HL-60 (cell line): ENCODE measurements at regions not wholly inside any gene's neighbourhood (a gene's known extent, or its start where the extent isn't known, plus 50 kb on each side); places are given as distances from the start of the nearest gene placed in this dataset.
"Not testable (repeated sequence)": the region's sequence is repeated elsewhere in the genome, so short reads cannot be mapped to it uniquely, and the experiment has no call there.

Experiments
- DNase-seq, 2 experiments: peaks; one replicate each; pipeline ENCODE4 v3.0.0-alpha.2; 2010 to 2020; ENCODE audit warnings: low read depth in 1 of 2, low spot score in 1 of 2
- H3K27ac ChIP-seq: fragments of 250-450 bp; sonication (Bioruptor Pico); replicated peaks from 2 replicates; pipeline ENCODE4 v1.5.1; 2020; ENCODE audit warnings: mild to moderate bottlenecking, moderate library complexity
- H3K27me3 ChIP-seq: fragments of 250-450 bp; sonication (Bioruptor Pico); 2 replicates; pipeline ENCODE4 v1.5.1; 2021; ENCODE audit warnings: mild to moderate bottlenecking, moderate library complexity; ENCODE audit not compliant: insufficient read depth, poor library complexity, severe bottlenecking
- H3K4me3 ChIP-seq: replicated peaks from 2 replicates; pipeline ENCODE4 v1.5.1; 2011; ENCODE audit warnings: mild to moderate bottlenecking, control low read depth, low read length; ENCODE audit not compliant: insufficient read depth
- GABPA ChIP-seq: IDR thresholded peaks from 2 replicates; pipeline ENCODE4 v1.6.1; 2012; ENCODE audit warnings: low read depth
- POLR2AphosphoS5 ChIP-seq: IDR thresholded peaks from 2 replicates; pipeline ENCODE4 v1.6.1; 2012; ENCODE audit warnings: low read depth
- SPI1 ChIP-seq: IDR thresholded peaks from 2 replicates; pipeline ENCODE4 v1.6.1; 2012; ENCODE audit warnings: low read depth, mild to moderate bottlenecking, borderline replicate concordance
- TF ChIP-seq, protein P1 (sequence below): IDR thresholded peaks from one replicate; pipeline ENCODE4 v1.5.1; 2011; ENCODE audit warnings: low read length, control low read depth, inconsistent platforms; ENCODE audit not compliant: insufficient read depth
- TF ChIP-seq, protein P2 (sequence below): IDR thresholded peaks from 2 replicates; pipeline ENCODE4 v1.6.1; 2012; ENCODE audit warnings: low read depth; ENCODE audit not compliant: insufficient replicate concordance

DNA sequence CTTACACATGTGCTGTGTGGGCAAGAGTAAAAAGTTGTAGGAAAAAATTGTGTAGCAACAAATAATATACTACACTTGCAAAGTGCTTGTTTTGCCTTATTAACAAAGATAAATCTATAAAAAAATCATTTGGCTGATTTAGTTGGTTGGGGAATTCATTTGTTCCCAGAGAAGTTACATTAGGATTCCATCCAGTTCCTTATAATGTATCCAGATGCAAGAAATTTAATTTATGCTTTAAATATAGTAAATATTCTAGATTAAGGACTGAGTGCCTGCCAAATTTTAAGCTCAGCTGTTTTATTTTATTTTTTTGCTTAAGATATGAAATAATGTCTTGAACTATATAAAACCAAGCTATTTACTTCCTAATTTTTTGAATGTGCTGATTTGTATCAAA lies 1169.9 kb downstream of the NXPH1 start:
- DNase-seq, result no peak
- Histone ChIP-seq H3K27ac (no peak overlapping the region), H3K4me3 (no peak overlapping the region), H3K27me3 (no peaks in the 10 kb centered on the region)
- TF ChIP-seq, protein P1, sequence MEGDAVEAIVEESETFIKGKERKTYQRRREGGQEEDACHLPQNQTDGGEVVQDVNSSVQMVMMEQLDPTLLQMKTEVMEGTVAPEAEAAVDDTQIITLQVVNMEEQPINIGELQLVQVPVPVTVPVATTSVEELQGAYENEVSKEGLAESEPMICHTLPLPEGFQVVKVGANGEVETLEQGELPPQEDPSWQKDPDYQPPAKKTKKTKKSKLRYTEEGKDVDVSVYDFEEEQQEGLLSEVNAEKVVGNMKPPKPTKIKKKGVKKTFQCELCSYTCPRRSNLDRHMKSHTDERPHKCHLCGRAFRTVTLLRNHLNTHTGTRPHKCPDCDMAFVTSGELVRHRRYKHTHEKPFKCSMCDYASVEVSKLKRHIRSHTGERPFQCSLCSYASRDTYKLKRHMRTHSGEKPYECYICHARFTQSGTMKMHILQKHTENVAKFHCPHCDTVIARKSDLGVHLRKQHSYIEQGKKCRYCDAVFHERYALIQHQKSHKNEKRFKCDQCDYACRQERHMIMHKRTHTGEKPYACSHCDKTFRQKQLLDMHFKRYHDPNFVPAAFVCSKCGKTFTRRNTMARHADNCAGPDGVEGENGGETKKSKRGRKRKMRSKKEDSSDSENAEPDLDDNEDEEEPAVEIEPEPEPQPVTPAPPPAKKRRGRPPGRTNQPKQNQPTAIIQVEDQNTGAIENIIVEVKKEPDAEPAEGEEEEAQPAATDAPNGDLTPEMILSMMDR, result no peak
- TF ChIP-seq POLR2AphosphoS5 (no peak), SPI1 (no peak), GABPA (no peak)
- TF ChIP-seq, protein P2, sequence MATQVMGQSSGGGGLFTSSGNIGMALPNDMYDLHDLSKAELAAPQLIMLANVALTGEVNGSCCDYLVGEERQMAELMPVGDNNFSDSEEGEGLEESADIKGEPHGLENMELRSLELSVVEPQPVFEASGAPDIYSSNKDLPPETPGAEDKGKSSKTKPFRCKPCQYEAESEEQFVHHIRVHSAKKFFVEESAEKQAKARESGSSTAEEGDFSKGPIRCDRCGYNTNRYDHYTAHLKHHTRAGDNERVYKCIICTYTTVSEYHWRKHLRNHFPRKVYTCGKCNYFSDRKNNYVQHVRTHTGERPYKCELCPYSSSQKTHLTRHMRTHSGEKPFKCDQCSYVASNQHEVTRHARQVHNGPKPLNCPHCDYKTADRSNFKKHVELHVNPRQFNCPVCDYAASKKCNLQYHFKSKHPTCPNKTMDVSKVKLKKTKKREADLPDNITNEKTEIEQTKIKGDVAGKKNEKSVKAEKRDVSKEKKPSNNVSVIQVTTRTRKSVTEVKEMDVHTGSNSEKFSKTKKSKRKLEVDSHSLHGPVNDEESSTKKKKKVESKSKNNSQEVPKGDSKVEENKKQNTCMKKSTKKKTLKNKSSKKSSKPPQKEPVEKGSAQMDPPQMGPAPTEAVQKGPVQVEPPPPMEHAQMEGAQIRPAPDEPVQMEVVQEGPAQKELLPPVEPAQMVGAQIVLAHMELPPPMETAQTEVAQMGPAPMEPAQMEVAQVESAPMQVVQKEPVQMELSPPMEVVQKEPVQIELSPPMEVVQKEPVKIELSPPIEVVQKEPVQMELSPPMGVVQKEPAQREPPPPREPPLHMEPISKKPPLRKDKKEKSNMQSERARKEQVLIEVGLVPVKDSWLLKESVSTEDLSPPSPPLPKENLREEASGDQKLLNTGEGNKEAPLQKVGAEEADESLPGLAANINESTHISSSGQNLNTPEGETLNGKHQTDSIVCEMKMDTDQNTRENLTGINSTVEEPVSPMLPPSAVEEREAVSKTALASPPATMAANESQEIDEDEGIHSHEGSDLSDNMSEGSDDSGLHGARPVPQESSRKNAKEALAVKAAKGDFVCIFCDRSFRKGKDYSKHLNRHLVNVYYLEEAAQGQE, result no peak

DNA sequence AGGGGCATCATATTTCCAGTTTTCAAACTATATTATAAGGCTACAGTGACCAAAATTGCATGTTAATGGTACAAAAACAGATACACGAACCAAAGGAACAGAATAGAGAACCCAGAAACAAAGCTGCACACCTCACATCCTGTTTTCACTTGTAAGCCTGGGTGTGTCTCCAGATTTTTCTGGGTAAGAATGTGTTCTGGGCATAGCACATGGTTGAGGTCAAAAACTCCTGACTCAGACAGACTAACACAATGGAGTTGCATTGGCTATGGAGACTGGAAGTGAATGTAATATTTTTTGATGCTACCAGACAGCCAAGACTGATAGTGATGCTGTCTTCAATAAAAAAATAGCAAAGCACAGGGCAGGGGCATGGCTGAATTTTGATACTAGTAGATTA lies 1175.2 kb downstream of the NXPH1 start:
- TF ChIP-seq POLR2AphosphoS5 (no peak), SPI1 (no peak), GABPA (no peak)
- TF ChIP-seq, protein P2, result no peak
- TF ChIP-seq, protein P1, result no peak
- no peaks in the 10 kb centered on the region for H3K27me3 ChIP-seq
- no peak overlapping the region for H3K4me3 ChIP-seq
- no peak overlapping the region for H3K27ac ChIP-seq
- DNase-seq, result no peak

DNA sequence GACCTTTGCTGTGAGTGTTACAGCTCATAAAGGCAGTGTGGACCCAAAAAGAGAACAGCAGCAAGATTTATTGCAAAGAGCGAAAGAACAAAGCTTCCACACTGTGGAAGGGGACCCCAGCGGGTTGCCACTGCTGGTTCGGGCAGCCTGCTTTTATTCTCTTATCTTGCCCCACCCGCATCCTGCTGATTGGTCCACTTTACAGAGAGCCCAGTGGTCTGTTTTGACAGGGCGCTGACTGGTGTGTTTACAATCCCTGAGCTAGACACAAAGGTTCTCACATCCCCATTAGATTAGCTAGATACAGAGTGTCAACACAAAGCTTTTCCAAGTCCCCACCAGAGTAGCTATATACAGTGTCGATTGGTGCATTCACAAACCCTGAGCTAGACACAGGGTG lies 1187.5 kb downstream of the NXPH1 start:
- H3K27ac ChIP-seq, DNase-seq, H3K27me3 ChIP-seq, H3K4me3 ChIP-seq: not testable (repeated sequence)

DNA sequence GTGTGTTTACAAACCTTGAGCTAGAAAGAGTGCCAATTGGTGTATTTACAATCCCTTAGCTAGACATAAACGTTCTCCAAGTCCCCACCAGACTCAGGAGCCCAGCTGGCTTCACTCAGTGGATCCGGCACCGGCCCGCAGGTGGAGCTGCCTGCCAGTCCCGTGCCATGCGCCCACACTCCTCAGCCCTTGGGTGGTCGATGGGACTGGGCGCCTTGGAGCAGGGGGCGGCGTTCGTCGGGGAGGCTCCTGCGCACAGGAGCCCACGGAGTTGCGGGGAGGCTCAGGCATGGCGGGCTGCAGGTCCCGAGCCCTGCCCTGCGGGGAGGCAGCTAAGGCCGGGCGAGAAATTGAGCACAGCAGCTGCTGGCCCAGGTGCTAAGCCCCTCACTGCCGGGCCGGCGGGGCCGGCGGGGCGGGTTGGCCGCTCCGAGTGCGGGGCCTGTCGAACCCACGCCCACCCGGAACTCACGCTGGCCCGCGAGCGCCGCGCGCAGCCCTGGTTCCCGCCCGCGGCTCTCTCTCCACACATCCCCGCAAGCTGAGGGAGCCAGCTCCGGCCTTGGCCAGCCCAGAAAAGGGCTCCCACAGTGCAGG lies 1188.0 kb downstream of the NXPH1 start:
- not testable (repeated sequence) for H3K4me3 ChIP-seq, DNase-seq, H3K27me3 ChIP-seq, H3K27ac ChIP-seq

DNA sequence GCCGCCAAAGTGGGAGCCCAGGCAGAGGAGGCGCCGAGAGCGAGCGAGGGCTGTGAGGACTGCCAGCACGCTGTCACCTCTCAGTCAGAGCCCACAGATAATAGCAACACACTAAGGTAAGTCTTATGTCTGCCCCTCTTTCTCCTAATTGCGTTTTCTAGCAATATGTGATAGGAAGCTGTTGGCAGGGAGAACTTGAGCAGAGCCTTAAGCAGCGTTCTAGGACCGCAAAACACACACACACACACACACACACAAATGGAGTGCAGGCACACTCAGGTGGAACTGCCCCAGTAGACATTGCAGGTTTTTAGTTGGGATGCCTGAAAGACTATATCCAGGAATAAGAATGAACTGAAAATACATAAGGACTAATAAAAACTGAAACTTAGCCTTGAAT lies 1188.5 kb downstream of the NXPH1 start:
- no peaks in the 10 kb centered on the region for H3K27me3 ChIP-seq
- no peak for DNase-seq
- TF ChIP-seq GABPA, result no peak
- no peak overlapping the region for H3K27ac ChIP-seq
- H3K4me3 ChIP-seq, result no peak overlapping the region
